ENCODE measurements at regions not wholly inside any gene's neighbourhood (a gene's known extent, or its start where the extent isn't known, plus 50 kb on each side); places are given as distances from the start of the nearest gene placed in this dataset.

DNA sequence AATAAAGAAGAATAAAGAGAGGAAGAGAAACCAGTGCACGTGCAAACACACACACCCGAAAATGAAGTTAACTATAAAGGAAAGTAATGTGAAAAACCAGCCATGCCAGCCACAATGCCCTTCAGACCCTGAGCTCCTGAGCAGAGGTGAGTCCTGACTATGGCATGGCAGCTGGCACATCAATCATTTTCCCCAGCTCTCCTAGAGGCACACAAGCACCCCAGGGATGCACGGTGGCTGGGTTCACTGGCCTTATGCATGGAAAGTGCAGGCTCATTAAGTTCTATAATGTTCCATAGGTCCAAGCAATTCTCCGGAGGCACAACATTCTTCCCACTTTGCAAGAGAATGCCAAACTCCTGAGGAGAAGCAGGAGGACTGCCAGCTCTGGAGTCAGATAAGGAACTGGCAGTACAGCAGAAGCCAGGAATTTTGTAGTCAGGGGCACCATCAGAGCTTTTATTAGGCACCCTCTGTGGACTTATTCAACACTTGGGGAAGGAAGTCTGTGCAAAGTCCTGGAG is 175.0 kb upstream of the PRDM1 start:
- no peak for TF ChIP-seq EZH2phosphoT487 (IDR thresholded peaks at IDR 0.05)
- TF ChIP-seq, protein P1, sequence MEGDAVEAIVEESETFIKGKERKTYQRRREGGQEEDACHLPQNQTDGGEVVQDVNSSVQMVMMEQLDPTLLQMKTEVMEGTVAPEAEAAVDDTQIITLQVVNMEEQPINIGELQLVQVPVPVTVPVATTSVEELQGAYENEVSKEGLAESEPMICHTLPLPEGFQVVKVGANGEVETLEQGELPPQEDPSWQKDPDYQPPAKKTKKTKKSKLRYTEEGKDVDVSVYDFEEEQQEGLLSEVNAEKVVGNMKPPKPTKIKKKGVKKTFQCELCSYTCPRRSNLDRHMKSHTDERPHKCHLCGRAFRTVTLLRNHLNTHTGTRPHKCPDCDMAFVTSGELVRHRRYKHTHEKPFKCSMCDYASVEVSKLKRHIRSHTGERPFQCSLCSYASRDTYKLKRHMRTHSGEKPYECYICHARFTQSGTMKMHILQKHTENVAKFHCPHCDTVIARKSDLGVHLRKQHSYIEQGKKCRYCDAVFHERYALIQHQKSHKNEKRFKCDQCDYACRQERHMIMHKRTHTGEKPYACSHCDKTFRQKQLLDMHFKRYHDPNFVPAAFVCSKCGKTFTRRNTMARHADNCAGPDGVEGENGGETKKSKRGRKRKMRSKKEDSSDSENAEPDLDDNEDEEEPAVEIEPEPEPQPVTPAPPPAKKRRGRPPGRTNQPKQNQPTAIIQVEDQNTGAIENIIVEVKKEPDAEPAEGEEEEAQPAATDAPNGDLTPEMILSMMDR (IDR thresholded peaks at IDR 0.05): no peak

Data from neural progenitor cell (in vitro differentiated cells).